HEK293 (cell line): ENCODE measurements at regions not wholly inside any gene's neighbourhood (a gene's known extent, or its start where the extent isn't known, plus 50 kb on each side); places are given as distances from the start of the nearest gene placed in this dataset.

Experiments used
- ATF2 ChIP-seq: fragments of 450-650 bp; formaldehyde crosslinking; IDR thresholded peaks from 2 replicates; pipeline ENCODE4 v1.5.1; 2016; ENCODE audit warnings: missing biosample characterization, missing genetic modification characterization, low read depth
- CTCF ChIP-seq: fragments of 450-650 bp; formaldehyde crosslinking; IDR thresholded peaks from 2 replicates; pipeline ENCODE4 v1.5.1; 2016; ENCODE audit warnings: missing biosample characterization, missing genetic modification characterization
- GLIS1 ChIP-seq: fragments of 450-650 bp; formaldehyde crosslinking; IDR thresholded peaks from 2 replicates; pipeline ENCODE4 v1.5.1; 2016; ENCODE audit warnings: missing biosample characterization, missing genetic modification characterization
- KLF16 ChIP-seq: fragments of 450-650 bp; formaldehyde crosslinking; IDR thresholded peaks from 2 replicates; pipeline ENCODE4 v1.5.1; 2017; ENCODE audit warnings: missing biosample characterization, missing genetic modification characterization
- PRDM10 ChIP-seq: fragments of 450-650 bp; formaldehyde crosslinking; IDR thresholded peaks from 2 replicates; pipeline ENCODE4 v1.5.1; 2016; ENCODE audit warnings: missing biosample characterization, missing genetic modification characterization
- REST ChIP-seq: fragments of 450-650 bp; formaldehyde crosslinking; IDR thresholded peaks from 2 replicates; pipeline ENCODE4 v1.5.1; 2016; ENCODE audit warnings: missing biosample characterization, missing genetic modification characterization
- ZBTB44 ChIP-seq: fragments of 450-650 bp; IDR thresholded peaks from 2 replicates; pipeline ENCODE4 v1.5.1; 2018; ENCODE audit warnings: missing biosample characterization, mild to moderate bottlenecking, missing genetic modification characterization
- ZBTB49 ChIP-seq: fragments of 450-650 bp; formaldehyde crosslinking; IDR thresholded peaks from 2 replicates; pipeline ENCODE4 v1.5.1; 2016; ENCODE audit warnings: missing biosample characterization, missing genetic modification characterization, low read depth
- ZBTB7A ChIP-seq: fragments of 450-650 bp; formaldehyde crosslinking; IDR thresholded peaks from 2 replicates; pipeline ENCODE4 v1.5.1; 2016; ENCODE audit warnings: low read depth, missing biosample characterization, missing genetic modification characterization
- ZNF18 ChIP-seq: fragments of 450-650 bp; formaldehyde crosslinking; IDR thresholded peaks from 2 replicates; pipeline ENCODE4 v1.5.1; 2016; ENCODE audit warnings: missing biosample characterization, missing genetic modification characterization
- ZNF239 ChIP-seq: fragments of 450-650 bp; formaldehyde crosslinking; IDR thresholded peaks from 2 replicates; pipeline ENCODE4 v1.5.1; 2016; ENCODE audit warnings: missing biosample characterization, missing genetic modification characterization
- ZNF488 ChIP-seq: fragments of 450-650 bp; formaldehyde crosslinking; IDR thresholded peaks from 2 replicates; pipeline ENCODE4 v1.5.1; 2016; ENCODE audit warnings: missing biosample characterization, missing genetic modification characterization
- ZNF747 ChIP-seq: fragments of 450-650 bp; formaldehyde crosslinking; IDR thresholded peaks from 2 replicates; pipeline ENCODE4 v1.5.1; 2016; ENCODE audit warnings: missing biosample characterization, missing genetic modification characterization

GRCh38 chr1:30472526-30472925 is 250.9 kb downstream of the MATN1 start:
- TF ChIP-seq GLIS1 (tag by site-specific recombination) (no peak), ZNF18 (tag by site-specific recombination) (no peak), ZBTB44 (tag by site-specific recombination) (no peak), ATF2 (no peak), CTCF (tag by site-specific recombination) (no peak), ZNF488 (tag by site-specific recombination) (no peak), ZBTB49 (tag by site-specific recombination) (no peak), REST (tag by site-specific recombination) (no peak), ZNF747 (no peak), PRDM10 (no peak), ZBTB7A (tag by site-specific recombination) (no peak), KLF16 (tag by site-specific recombination) (no peak), ZNF239 (tag by site-specific recombination) (no peak)
